DND-41 (cell line): ENCODE measurements at regions not wholly inside any gene's neighbourhood (a gene's known extent, or its start where the extent isn't known, plus 50 kb on each side); places are given as distances from the start of the nearest gene placed in this dataset.

Experiments
- CTCF ChIP-seq: IDR thresholded peaks from 2 replicates; pipeline ENCODE4 v1.5.1; 2012; ENCODE audit warnings: borderline replicate concordance, low read length, moderate library complexity, mild to moderate bottlenecking; ENCODE audit not compliant: poor library complexity, severe bottlenecking; ENCODE audit errors: extremely low read depth
- EZH2 ChIP-seq: IDR thresholded peaks from 3 replicates; pipeline ENCODE4 v1.6.1; 2012; ENCODE audit warnings: borderline replicate concordance, low read depth, mild to moderate bottlenecking, moderate library complexity, low read length, inconsistent platforms; ENCODE audit not compliant: severe bottlenecking

GRCh38 chr6:6729971-6730370, 141.5 kb downstream of the LY86 start:
- no peak for TF ChIP-seq CTCF
- TF ChIP-seq EZH2: no peak
